CD4-positive, alpha-beta T cell treated with Interferon alpha-2 for 1 hour (primary cell): ENCODE measurements at regions not wholly inside any gene's neighbourhood (a gene's known extent, or its start where the extent isn't known, plus 50 kb on each side); places are given as distances from the start of the nearest gene placed in this dataset.
"Not testable (repeated sequence)": the region's sequence is repeated elsewhere in the genome, so short reads cannot be mapped to it uniquely, and the experiment has no call there.

Source experiments
- DNase-seq, 2 donors: peaks; one replicate each; pipeline ENCODE4 v3.0.0-alpha.2; 2020 to 2022

- DNase-seq: peak in 1 of 2 donors; percentile 2
Observed at GRCh38 chr6:141562186-141562811, 570.4 kb upstream of the GJE1 start.

GRCh38 chr6:141561154-141561553 lies 571.6 kb upstream of the GJE1 start:
- DNase-seq: no peak

DNA sequence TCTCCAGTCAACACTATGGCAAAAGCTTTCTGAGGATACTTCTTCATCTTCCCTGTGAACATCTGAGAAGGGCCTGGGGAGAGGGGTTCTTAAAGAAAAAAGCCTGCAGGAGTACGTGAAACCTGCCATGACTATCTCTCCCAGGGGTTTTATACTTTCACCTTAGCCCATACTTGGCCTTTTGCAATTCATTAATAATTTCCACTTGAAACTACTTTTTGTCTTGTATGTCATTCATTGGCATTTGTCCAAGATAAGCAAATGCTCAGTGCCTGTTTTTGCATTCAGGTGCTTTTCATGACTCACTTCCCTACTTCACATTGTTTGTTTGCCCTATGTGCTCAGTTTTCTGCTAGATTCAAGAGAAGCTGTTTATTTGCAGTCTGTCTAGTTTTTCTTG lies 580.3 kb upstream of the GJE1 start:
- no peak for DNase-seq

- no peak for DNase-seq
Observed at GRCh38 chr6:141552031-141552430, 580.7 kb upstream of the GJE1 start.

- no peak for DNase-seq
Observed at GRCh38 chr6:141551318-141551717, 581.4 kb upstream of the GJE1 start.

GRCh38 chr6:141550471-141550870 lies 582.3 kb upstream of the GJE1 start:
- DNase-seq: no peak

DNA sequence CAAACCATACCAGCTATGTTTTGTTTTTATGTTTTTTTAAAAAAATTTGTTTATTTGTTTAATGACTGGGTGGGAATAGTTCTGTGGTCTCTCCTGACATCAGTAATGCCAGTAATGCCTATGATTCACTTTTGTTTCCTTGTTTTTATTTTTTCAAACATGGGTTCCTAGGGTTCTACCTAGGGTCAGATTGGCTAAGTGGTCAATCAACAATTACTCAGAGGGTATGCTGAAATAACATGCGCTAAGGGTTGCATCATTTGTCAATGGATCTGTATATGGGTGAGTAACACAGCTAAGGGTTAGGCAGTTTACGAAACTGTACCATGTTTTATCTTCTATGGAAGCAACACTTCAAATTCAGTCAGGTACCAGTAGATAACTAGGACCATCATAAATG lies 583.8 kb upstream of the GJE1 start:
- DNase-seq: no peak

DNA sequence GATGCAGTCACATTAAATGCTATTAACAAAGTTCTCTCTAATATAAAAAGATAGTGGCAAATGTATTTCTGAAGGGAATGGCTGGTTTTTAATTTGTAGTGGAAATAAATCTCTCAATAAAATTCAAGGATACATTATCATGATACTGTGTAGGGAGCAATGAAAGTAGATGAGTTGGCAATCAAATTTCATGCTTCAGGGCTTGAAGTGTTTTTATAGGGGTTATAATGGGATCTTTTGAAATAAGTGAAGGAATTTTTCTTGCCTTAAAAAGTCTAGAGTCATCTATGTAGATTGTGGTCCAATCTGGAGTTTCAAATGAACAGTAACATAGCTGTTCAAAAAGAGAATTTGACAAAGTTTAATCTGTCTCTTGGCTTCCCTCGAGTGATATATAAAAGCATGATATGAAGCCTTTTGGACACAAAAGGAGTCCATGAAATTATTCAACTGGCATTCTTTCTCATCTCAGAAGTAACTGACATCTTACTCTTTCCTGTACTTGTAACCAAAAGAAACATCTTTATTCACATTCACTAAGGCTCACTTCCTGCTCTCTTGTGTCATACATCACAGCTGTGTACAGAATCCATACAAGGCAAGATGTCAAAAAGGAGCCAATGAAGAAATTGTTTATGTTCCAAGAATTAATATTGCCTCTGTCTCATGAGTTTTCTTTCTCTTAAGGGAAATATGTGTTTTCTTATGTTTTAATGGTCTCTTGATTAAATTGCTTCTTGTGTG lies 591.0 kb upstream of the GJE1 start:
- no peak for DNase-seq

GRCh38 chr6:141540207-141540606 lies 592.5 kb upstream of the GJE1 start:
- DNase-seq: no peak

GRCh38 chr6:141539617-141540016 lies 593.1 kb upstream of the GJE1 start:
- DNase-seq: no peak

GRCh38 chr6:141532211-141532610 lies 600.5 kb upstream of the GJE1 start:
- DNase-seq: no peak

GRCh38 chr6:141531040-141531439 lies 601.7 kb upstream of the GJE1 start:
- DNase-seq: no peak

- no peak for DNase-seq
Observed at GRCh38 chr6:141528596-141528995, 604.1 kb upstream of the GJE1 start.

- no peak for DNase-seq
Observed at GRCh38 chr6:141526985-141527384, 605.7 kb upstream of the GJE1 start.

- DNase-seq: no peak
Observed at GRCh38 chr6:141521440-141521839, 611.3 kb upstream of the GJE1 start.

- DNase-seq: peak in 1 of 2 donors; percentile 17
Observed at GRCh38 chr6:141513830-141514229, 618.9 kb upstream of the GJE1 start.

GRCh38 chr6:141510803-141511202 lies 621.9 kb upstream of the GJE1 start:
- no peak for DNase-seq

DNA sequence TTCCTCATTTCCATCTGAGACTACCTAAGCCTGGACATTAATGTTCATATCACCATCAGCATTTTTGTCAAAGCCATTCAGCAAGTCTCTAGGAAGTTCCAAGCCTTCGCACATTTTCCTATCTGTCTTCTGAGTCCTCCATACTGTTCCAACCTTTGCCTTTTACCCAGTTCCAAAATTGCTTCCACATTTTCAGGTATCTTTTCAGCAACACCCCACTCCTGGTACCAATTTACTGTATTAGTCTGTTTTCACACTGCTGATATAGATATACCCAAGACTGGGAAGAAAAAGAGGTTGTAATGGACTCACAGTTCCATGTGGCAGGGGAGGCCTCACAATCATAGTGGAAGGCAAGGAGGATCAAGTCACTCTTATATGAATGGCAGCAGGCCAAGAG lies 626.7 kb upstream of the GJE1 start:
- DNase-seq: not testable (repeated sequence)

DNA sequence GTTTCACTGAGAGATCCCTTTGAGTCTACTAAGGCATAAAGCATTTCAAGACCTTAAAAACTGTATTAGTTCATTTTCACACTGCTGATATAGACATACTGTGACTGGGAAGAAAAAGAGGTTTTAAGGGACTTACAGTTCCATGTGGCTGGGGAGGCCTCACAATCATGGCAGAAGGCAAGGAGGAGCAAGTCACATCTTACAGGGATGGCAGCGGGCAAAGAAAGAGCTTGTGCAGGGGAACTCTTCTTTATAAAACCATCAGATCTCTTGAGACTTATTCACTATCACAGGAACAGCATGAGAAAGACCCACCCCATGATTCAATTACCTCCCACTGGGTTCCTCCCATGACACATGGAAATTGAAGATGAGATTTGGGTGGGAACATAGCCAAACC lies 628.4 kb upstream of the GJE1 start:
- DNase-seq: not testable (repeated sequence)

DNA sequence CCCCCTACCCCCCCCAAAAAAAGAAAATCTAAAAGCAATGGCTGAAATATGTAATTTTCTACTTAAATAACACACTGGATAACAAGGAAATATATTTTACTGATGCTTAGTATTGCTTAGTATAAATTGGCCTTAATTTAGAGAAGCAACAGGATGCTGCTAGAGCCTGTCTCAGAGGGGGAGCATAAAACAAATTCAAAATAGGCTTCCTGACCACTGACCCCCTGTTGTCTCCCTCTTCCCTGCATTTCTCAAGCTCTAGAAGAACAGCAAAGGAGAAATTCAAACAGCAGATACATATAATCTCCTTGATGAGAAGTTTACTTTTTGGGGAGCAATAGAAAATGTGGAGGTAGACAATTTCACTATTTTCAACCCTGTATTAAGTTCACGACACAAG lies 631.1 kb upstream of the GJE1 start:
- no peak for DNase-seq

GRCh38 chr6:141498977-141499376 lies 633.7 kb upstream of the GJE1 start:
- DNase-seq: no peak

DNA sequence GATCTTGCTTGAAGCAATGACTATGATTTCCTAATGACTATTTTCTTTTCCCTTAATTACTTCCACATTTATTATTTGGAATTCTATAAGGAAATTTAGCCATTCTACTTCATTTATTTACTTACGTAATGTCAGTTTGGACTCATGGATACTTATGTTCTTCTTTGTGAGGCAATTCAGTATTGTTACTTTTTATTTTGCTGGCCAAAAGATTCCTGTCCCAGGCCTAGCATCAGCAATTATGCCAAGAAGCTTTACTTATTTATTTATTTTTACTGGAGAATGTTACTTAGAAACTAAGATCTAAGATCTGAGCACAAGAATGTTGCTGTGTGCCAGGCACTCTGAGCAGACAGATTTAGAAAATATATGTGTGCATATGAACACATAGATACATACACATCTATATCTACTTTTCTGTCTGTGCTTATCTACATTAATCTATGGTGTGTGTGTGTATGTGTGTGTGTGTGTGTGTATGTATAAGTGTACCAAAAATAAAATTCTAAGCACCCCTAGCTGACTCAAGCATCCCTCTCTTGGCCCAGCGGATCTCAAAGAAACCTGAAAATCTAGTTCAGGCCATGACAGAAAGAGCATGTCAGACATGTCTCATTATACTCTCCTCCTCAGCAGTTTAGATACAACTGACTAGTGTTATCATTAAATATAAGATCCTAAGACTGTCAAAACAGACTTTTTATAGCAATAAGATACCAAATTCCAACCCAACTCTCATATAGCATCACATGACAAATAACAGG lies 640.0 kb upstream of the GJE1 start:
- no peak for DNase-seq

DNA sequence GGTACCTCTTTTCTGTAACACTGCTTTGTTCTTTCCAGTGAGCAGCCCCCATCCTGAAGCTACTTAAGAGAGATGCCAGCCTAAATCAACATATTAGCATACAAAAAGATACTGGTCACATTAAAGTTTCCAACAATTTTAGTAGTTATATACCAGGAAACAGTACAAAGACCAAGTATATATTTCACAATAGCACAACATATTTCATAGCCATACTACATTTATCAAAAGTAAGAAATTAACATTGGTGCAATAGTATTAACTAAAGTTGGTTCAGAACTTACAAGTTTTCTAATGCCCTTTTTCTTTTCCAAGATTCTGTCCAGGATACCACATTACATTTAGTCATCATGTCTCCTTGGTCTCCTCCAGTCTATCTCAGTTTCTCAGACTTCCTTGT lies 641.0 kb upstream of the GJE1 start:
- no peak for DNase-seq

- DNase-seq: no peak
Observed at GRCh38 chr6:141490982-141491381, 641.7 kb upstream of the GJE1 start.
